Parathyroid adenoma (tissue), 2 donors: ENCODE measurements at regions not wholly inside any gene's neighbourhood (a gene's known extent, or its start where the extent isn't known, plus 50 kb on each side); places are given as distances from the start of the nearest gene placed in this dataset.

Experiments used
- H2AFZ ChIP-seq: fragments of 300-600 bp; sonication (generic); one replicate; pipeline ENCODE4 v1.7.0; 2017; ENCODE audit warnings: antibody characterized with exemption, mild to moderate bottlenecking
- H3K27ac ChIP-seq: fragments of 300-600 bp; sonication (generic); one replicate; pipeline ENCODE4 v1.7.0; 2017
- H3K27me3 ChIP-seq: fragments of 300-600 bp; sonication (generic); one replicate; pipeline ENCODE4 v1.7.0; 2017; ENCODE audit warnings: low read length; ENCODE audit not compliant: control insufficient read depth, insufficient read depth
- H3K36me3 ChIP-seq: fragments of 300-600 bp; sonication (generic); one replicate; pipeline ENCODE4 v1.7.0; 2017; ENCODE audit warnings: low read length; ENCODE audit not compliant: control insufficient read depth, insufficient read depth
- H3K4me1 ChIP-seq: fragments of 300-600 bp; sonication (generic); one replicate; pipeline ENCODE4 v1.7.0; 2017; ENCODE audit warnings: control low read depth
- H3K4me2 ChIP-seq: fragments of 300-600 bp; sonication (generic); one replicate; pipeline ENCODE4 v1.7.0; 2017; ENCODE audit warnings: low read length
- H3K4me3 ChIP-seq: fragments of 300-600 bp; sonication (generic); one replicate; pipeline ENCODE4 v1.7.0; 2017; ENCODE audit warnings: low read depth, low read length
- H3K79me2 ChIP-seq: fragments of 300-600 bp; sonication (generic); one replicate; pipeline ENCODE4 v1.7.0; 2017; ENCODE audit warnings: control low read depth
- H3K9ac ChIP-seq: fragments of 300-600 bp; sonication (generic); one replicate; pipeline ENCODE4 v1.7.0; 2017; ENCODE audit warnings: mild to moderate bottlenecking
- H3K9me3 ChIP-seq: fragments of 300-600 bp; sonication (generic); one replicate; pipeline ENCODE4 v1.7.0; 2017; ENCODE audit warnings: low read length; ENCODE audit not compliant: control insufficient read depth
- CTCF ChIP-seq: fragments of 300-600 bp; sonication (generic); IDR thresholded peaks from one replicate; pipeline ENCODE4 v1.7.0; 2017; ENCODE audit warnings: antibody characterized with exemption, mild to moderate bottlenecking
- donor health status: primary hyperparathyroidism.

DNA sequence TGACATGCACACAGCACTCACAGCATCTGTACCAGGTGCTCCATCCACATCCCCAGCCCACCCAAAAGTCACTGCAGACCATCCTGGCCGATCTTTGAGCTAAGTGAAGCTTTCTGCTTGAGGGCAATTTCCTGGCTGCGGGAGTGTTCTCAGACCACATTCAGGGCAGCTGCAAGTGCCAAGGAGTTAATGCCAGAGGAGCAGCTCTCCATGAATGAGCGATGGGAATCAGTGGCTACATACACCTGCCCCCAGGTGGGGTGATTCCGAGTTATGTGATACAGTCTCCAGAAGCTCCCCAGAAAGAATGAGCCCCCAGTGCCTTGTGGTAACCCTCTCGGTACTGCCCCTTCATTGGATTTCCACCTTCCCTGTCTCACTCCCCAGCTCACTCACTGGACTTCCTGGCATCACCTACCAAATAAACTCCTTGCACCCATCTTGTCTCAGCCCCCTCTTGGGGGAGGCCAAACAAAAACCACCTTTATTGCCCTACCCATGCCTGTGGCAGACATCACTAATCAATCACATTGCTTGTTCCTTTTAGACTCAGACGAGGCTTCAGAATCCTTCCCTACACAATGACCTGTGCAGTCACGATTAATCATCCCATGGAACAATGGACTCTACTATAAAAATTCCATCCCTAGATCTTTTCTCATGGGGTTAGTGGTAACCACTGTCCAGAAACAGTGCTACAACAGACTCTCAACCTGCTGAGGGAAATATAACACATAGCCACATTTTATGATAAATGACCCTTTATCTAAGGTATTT is 121.1 kb downstream of the IRX5 start:
- Histone ChIP-seq H3K36me3 (no peaks in the 10 kb centered on the region), H3K4me2 (no peak overlapping the region), H3K79me2 (no peaks in the 10 kb centered on the region), H3K9ac (no peak overlapping the region), H3K27me3 (no peaks in the 10 kb centered on the region), H3K4me3 (no peak overlapping the region), H3K27ac (no peak overlapping the region), H3K4me1 (no peaks in the 10 kb centered on the region), H2AFZ (no peak overlapping the region), H3K9me3 (no peaks in the 10 kb centered on the region)
- TF ChIP-seq CTCF, result no peak

GRCh38 chr16:55052348-55052734 is 121.7 kb downstream of the IRX5 start:
- Histone ChIP-seq H3K4me3 (no peak overlapping the region), H3K27me3 (no peaks in the 10 kb centered on the region), H2AFZ (no peak overlapping the region), H3K9ac (no peak overlapping the region), H3K79me2 (no peaks in the 10 kb centered on the region), H3K36me3 (no peaks in the 10 kb centered on the region), H3K9me3 (no peaks in the 10 kb centered on the region), H3K4me1 (no peaks in the 10 kb centered on the region), H3K27ac (no peak overlapping the region), H3K4me2 (no peak overlapping the region)
- no peak for TF ChIP-seq CTCF

DNA sequence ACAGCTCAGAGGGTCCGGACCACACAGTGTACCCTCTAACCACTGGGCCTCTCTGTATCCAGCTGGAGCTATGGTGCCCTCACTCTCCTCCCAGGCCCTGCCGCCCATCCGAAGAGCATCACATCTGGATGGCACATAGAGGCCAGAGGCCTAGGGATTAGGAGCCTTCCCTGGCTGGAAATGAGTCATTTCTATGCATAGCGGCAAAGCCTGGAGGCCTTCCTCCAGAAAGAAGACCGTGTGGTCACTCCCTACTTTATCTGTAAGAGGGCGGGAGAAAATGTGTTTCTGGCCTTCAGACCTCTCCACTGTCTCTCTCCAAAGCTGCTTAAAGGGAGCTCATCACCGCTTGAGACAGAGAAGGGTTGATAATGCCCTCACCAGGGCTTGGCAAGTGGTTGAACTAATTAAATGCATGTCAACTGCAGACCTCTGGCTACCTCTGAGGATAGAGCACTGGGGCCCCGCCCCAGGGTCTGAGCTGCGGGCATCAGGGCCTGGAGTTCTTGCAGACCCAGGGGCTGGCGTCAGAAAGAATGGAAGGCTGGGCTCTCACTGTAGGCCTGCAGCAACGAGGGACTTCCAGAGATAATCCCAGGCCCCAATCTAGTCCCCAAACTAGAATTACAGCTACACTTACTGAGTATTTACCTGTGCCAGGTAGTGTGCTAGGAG is 122.2 kb downstream of the IRX5 start:
- Histone ChIP-seq H2AFZ (no peak overlapping the region), H3K4me2 (no peak overlapping the region), H3K4me1 (no peaks in the 10 kb centered on the region), H3K27ac (no peak overlapping the region), H3K27me3 (no peaks in the 10 kb centered on the region), H3K9me3 (no peaks in the 10 kb centered on the region), H3K4me3 (no peak overlapping the region), H3K9ac (no peak overlapping the region), H3K36me3 (no peaks in the 10 kb centered on the region), H3K79me2 (no peaks in the 10 kb centered on the region)
- TF ChIP-seq CTCF, result no peak

DNA sequence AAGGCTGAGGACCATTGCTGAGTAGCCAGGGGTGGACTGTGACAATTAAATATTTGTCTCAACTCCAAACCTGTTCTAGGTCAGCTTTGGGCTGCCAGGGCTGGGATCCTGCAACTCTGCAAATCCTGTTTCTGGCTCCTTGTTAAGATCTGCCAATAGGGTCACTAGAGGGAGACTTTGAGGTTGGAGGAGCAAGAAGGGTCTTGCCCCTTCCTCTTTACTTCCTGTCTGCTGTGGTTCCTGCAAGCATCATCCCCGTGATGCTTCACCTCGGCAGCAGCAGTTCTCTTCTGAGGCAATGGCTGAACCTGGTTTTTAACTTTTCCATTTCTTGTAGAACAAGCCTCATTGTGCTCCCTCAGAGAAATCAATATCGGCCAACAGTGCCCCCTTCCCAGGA is 124.6 kb downstream of the IRX5 start:
- no peak overlapping the region for H3K4me3 ChIP-seq
- H3K27ac ChIP-seq, result no peak overlapping the region
- H3K36me3 ChIP-seq, result no peaks in the 10 kb centered on the region
- H3K27me3 ChIP-seq, result no peaks in the 10 kb centered on the region
- no peaks in the 10 kb centered on the region for H3K4me1 ChIP-seq
- no peak overlapping the region for H3K4me2 ChIP-seq
- no peak for TF ChIP-seq CTCF
- H3K79me2 ChIP-seq, result no peaks in the 10 kb centered on the region
- H2AFZ ChIP-seq, result no peak overlapping the region
- no peaks in the 10 kb centered on the region for H3K9me3 ChIP-seq
- no peak overlapping the region for H3K9ac ChIP-seq
